ENCODE measurements at regions not wholly inside any gene's neighbourhood (a gene's known extent, or its start where the extent isn't known, plus 50 kb on each side); places are given as distances from the start of the nearest gene placed in this dataset.
"Not testable (repeated sequence)": the region's sequence is repeated elsewhere in the genome, so short reads cannot be mapped to it uniquely, and the experiment has no call there.

DNA sequence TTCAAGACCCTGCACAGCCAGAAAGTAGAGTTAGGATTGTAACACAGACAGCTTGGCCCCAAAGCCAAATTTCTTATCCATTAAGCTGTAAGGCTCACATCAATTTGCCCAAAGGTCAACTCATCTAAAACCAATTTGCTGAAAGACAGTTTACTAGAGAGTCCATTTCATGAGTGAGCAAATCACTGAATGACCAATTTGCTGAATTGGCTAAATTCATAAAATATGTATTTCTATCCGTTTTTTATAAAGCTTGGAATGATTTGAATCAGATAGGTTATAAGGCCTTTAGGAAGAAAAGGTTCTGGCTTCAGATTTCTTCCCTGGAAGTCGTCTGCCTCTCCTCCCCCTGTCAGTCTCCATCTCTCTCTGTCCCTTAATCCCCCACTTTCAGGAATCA, 168.1 kb downstream of the FCRL5 start:
- intact Hi-C loops (cut with DNase I): no loop called here
- no peak overlapping the region for H3K4me3 ChIP-seq (ENCODE audit: low read length in 2 of 2)

GRCh38 chr1:157382351-157382750, 170.0 kb downstream of the FCRL5 start:
- no peak for ATAC-seq (ENCODE audit: low FRiP score)
- 75 to 81% methylated on average over 1 of the region's 1 CpG for WGBS, 2 donors
- Histone ChIP-seq H3K36me3 (ENCODE audit: control insufficient read depth in 1 of 2, insufficient read depth in 2 of 2, low read length in 1 of 2) (no peaks in the 10 kb centered on the region), H3K4me3 (ENCODE audit: low read length in 2 of 2) (no peak overlapping the region), H3K27ac (ENCODE audit: low read depth in 1 of 2, low read length in 2 of 2) (no peak overlapping the region), H3K27me3 (ENCODE audit: control insufficient read depth in 1 of 2, insufficient read depth in 2 of 2, low read length in 1 of 2) (no peaks in the 10 kb centered on the region), H3K9me3 (ENCODE audit: control insufficient read depth, low read length) (no peaks in the 10 kb centered on the region), H3K4me1 (ENCODE audit: control insufficient read depth in 1 of 2, insufficient read depth in 2 of 2, low read length in 2 of 2) (no peaks in the 10 kb centered on the region)
- intact Hi-C loops (cut with DNase I): no loop called here
- DNase-seq: no peak

More for the DNA sequence above, 168.1 kb downstream of the FCRL5 start:
- ATAC-seq (ENCODE audit: low FRiP score) (no peak), DNase-seq (no peak)
- H3K27me3 ChIP-seq (ENCODE audit: control insufficient read depth in 1 of 2, insufficient read depth in 2 of 2, low read length in 1 of 2): no peaks in the 10 kb centered on the region
- WGBS, 2 donors: 31 to 40% methylated on average over 2 of the region's 2 CpGs
- no peak overlapping the region for H3K27ac ChIP-seq (ENCODE audit: low read depth in 1 of 2, low read length in 2 of 2)
- H3K4me1 ChIP-seq (ENCODE audit: control insufficient read depth in 1 of 2, insufficient read depth in 2 of 2, low read length in 2 of 2): no peaks in the 10 kb centered on the region
- H3K9me3 ChIP-seq (ENCODE audit: control insufficient read depth, low read length): no peaks in the 10 kb centered on the region
- H3K36me3 ChIP-seq (ENCODE audit: control insufficient read depth in 1 of 2, insufficient read depth in 2 of 2, low read length in 1 of 2): no peaks in the 10 kb centered on the region

- no peak overlapping the region for H3K27ac ChIP-seq (ENCODE audit: low read depth in 1 of 2, low read length in 2 of 2)
- H3K36me3 ChIP-seq (ENCODE audit: control insufficient read depth in 1 of 2, insufficient read depth in 2 of 2, low read length in 1 of 2): no peaks in the 10 kb centered on the region
- intact Hi-C loops (cut with DNase I): no loop called here
- DNase-seq: no peak
- H3K4me1 ChIP-seq (ENCODE audit: control insufficient read depth in 1 of 2, insufficient read depth in 2 of 2, low read length in 2 of 2): no peaks in the 10 kb centered on the region
- WGBS, 2 donors: 57 to 64% methylated on average over 6 of the region's 6 CpGs
- ATAC-seq (ENCODE audit: low FRiP score): peak; percentile 10
- H3K27me3 ChIP-seq (ENCODE audit: control insufficient read depth in 1 of 2, insufficient read depth in 2 of 2, low read length in 1 of 2): no peaks in the 10 kb centered on the region
- no peaks in the 10 kb centered on the region for H3K9me3 ChIP-seq (ENCODE audit: control insufficient read depth, low read length)
- no peak overlapping the region for H3K4me3 ChIP-seq (ENCODE audit: low read length in 2 of 2)
Observed at GRCh38 chr1:157380523-157380922, 171.8 kb downstream of the FCRL5 start.

- ATAC-seq (ENCODE audit: low FRiP score); DNase-seq; H3K4me3 ChIP-seq (ENCODE audit: low read length in 2 of 2); H3K27ac ChIP-seq (ENCODE audit: low read depth in 1 of 2, low read length in 2 of 2); intact Hi-C loops (cut with DNase I); H3K36me3 ChIP-seq (ENCODE audit: control insufficient read depth in 1 of 2, insufficient read depth in 2 of 2, low read length in 1 of 2); H3K27me3 ChIP-seq (ENCODE audit: control insufficient read depth in 1 of 2, insufficient read depth in 2 of 2, low read length in 1 of 2); H3K9me3 ChIP-seq (ENCODE audit: control insufficient read depth, low read length); H3K4me1 ChIP-seq (ENCODE audit: control insufficient read depth in 1 of 2, insufficient read depth in 2 of 2, low read length in 2 of 2): not testable (repeated sequence)
- WGBS, 2 donors: 20 to 26% methylated on average over 8 of the region's 8 CpGs
Observed at GRCh38 chr1:157377280-157377713, 175.0 kb downstream of the FCRL5 start.

DNA sequence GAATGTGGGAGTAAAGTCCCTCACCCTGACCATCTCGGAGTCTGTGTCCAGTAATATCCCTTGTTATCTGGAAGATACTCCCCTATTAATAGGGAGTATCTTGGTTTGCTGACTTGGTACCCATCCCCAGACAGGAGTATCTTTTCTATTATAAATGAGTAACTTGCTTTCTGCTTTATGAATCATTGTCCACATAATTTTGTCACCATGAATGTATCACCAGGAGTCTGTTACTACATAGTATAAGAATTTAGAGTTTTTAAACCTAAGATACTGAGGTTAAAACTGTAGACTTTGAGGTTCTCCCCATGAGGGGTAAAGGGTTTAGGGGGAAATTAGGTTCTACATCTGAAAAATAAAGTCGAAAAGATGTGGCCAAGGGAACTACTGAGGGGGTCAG, 175.6 kb downstream of the FCRL5 start:
- H3K27ac ChIP-seq (ENCODE audit: low read depth in 1 of 2, low read length in 2 of 2): no peak overlapping the region
- H3K4me3 ChIP-seq (ENCODE audit: low read length in 2 of 2): no peak overlapping the region
- H3K27me3 ChIP-seq (ENCODE audit: control insufficient read depth in 1 of 2, insufficient read depth in 2 of 2, low read length in 1 of 2): no peaks in the 10 kb centered on the region
- no peaks in the 10 kb centered on the region for H3K4me1 ChIP-seq (ENCODE audit: control insufficient read depth in 1 of 2, insufficient read depth in 2 of 2, low read length in 2 of 2)
- DNase-seq (no peak), ATAC-seq (ENCODE audit: low FRiP score) (no peak)
- WGBS, 2 donors: 77 to 82% methylated on average over 2 of the region's 2 CpGs
- no peaks in the 10 kb centered on the region for H3K9me3 ChIP-seq (ENCODE audit: control insufficient read depth, low read length)
- no peaks in the 10 kb centered on the region for H3K36me3 ChIP-seq (ENCODE audit: control insufficient read depth in 1 of 2, insufficient read depth in 2 of 2, low read length in 1 of 2)
- intact Hi-C loops (cut with DNase I): no loop called here

GRCh38 chr1:157372311-157372710, 180.0 kb downstream of the FCRL5 start:
- H3K27ac ChIP-seq (ENCODE audit: low read depth in 1 of 2, low read length in 2 of 2); H3K4me3 ChIP-seq (ENCODE audit: low read length in 2 of 2); ATAC-seq (ENCODE audit: low FRiP score); H3K27me3 ChIP-seq (ENCODE audit: control insufficient read depth in 1 of 2, insufficient read depth in 2 of 2, low read length in 1 of 2); DNase-seq; H3K36me3 ChIP-seq (ENCODE audit: control insufficient read depth in 1 of 2, insufficient read depth in 2 of 2, low read length in 1 of 2); H3K4me1 ChIP-seq (ENCODE audit: control insufficient read depth in 1 of 2, insufficient read depth in 2 of 2, low read length in 2 of 2); intact Hi-C loops (cut with DNase I); H3K9me3 ChIP-seq (ENCODE audit: control insufficient read depth, low read length): not testable (repeated sequence)
- WGBS, 2 donors: 62 to 66% methylated on average over 2 of the region's 2 CpGs

GRCh38 chr1:157371826-157372225, 180.5 kb downstream of the FCRL5 start:
- Histone ChIP-seq H3K36me3 (ENCODE audit: control insufficient read depth in 1 of 2, insufficient read depth in 2 of 2, low read length in 1 of 2) (no peaks in the 10 kb centered on the region), H3K9me3 (ENCODE audit: control insufficient read depth, low read length) (no peaks in the 10 kb centered on the region), H3K4me1 (ENCODE audit: control insufficient read depth in 1 of 2, insufficient read depth in 2 of 2, low read length in 2 of 2) (no peaks in the 10 kb centered on the region), H3K27me3 (ENCODE audit: control insufficient read depth in 1 of 2, insufficient read depth in 2 of 2, low read length in 1 of 2) (no peaks in the 10 kb centered on the region), H3K4me3 (ENCODE audit: low read length in 2 of 2) (no peak overlapping the region), H3K27ac (ENCODE audit: low read depth in 1 of 2, low read length in 2 of 2) (no peak overlapping the region)
- intact Hi-C loops (cut with DNase I): no loop called here
- DNase-seq: no peak
- WGBS, 2 donors: 90 to 93% methylated on average over 3 of the region's 3 CpGs
- no peak for ATAC-seq (ENCODE audit: low FRiP score)

DNA sequence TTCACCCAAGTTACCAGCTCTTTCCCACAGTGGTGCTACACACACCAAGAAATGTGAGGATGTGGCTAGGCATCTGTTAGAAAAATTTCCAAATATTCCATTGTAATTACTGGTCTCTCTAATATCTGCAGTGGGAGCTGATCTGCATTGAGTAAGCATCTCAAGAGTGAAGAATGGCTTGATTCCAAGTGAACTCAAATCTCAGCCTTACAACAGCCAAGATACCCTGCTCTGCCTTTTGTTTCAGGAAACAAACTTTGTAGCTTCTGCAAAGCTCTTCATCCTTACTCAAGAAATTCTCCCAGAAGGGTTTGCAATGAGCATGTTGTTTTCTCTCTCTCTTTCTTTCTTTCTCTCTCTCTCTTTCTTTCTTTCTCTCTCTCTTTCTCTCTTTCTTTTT, 181.1 kb downstream of the FCRL5 start:
- ATAC-seq (ENCODE audit: low FRiP score): no peak
- Histone ChIP-seq H3K9me3 (ENCODE audit: control insufficient read depth, low read length) (no peaks in the 10 kb centered on the region), H3K4me1 (ENCODE audit: control insufficient read depth in 1 of 2, insufficient read depth in 2 of 2, low read length in 2 of 2) (no peaks in the 10 kb centered on the region), H3K36me3 (ENCODE audit: control insufficient read depth in 1 of 2, insufficient read depth in 2 of 2, low read length in 1 of 2) (no peaks in the 10 kb centered on the region), H3K27ac (ENCODE audit: low read depth in 1 of 2, low read length in 2 of 2) (no peak overlapping the region), H3K4me3 (ENCODE audit: low read length in 2 of 2) (no peak overlapping the region), H3K27me3 (ENCODE audit: control insufficient read depth in 1 of 2, insufficient read depth in 2 of 2, low read length in 1 of 2) (no peaks in the 10 kb centered on the region)
- intact Hi-C loops (cut with DNase I): no loop called here
- DNase-seq: no peak

DNA sequence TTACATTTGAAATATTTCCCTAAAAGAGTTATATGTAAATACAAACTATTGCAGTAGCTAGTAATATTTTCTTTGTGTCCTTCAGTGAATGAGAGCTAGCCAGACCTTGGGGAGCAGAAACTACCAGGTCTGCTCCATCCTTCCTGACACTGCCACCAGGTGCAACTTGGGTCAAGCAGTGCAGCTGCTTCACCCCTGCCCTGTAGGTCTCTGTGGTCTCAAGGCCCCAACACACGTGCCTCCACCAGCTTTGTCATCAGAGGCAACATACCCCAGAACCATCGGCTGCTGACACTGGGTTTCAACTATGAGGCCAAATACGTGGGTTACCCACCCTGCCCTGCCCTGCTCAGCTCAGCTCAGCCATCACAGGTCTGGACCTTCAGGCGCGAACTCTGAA, 181.6 kb downstream of the FCRL5 start:
- intact Hi-C loops (cut with DNase I): no loop called here
- Histone ChIP-seq H3K27me3 (ENCODE audit: control insufficient read depth in 1 of 2, insufficient read depth in 2 of 2, low read length in 1 of 2) (no peaks in the 10 kb centered on the region), H3K27ac (ENCODE audit: low read depth in 1 of 2, low read length in 2 of 2) (no peak overlapping the region), H3K9me3 (ENCODE audit: control insufficient read depth, low read length) (no peaks in the 10 kb centered on the region), H3K4me3 (ENCODE audit: low read length in 2 of 2) (no peak overlapping the region), H3K36me3 (ENCODE audit: control insufficient read depth in 1 of 2, insufficient read depth in 2 of 2, low read length in 1 of 2) (no peaks in the 10 kb centered on the region), H3K4me1 (ENCODE audit: control insufficient read depth in 1 of 2, insufficient read depth in 2 of 2, low read length in 2 of 2) (no peaks in the 10 kb centered on the region)
- ATAC-seq (ENCODE audit: low FRiP score): no peak
- 83 to 84% methylated on average over 5 of the region's 5 CpGs for WGBS, 2 donors
- no peak for DNase-seq

Data from aorta (tissue), 5 donors.